Neural cell (in vitro differentiated cells): ENCODE measurements at regions not wholly inside any gene's neighbourhood (a gene's known extent, or its start where the extent isn't known, plus 50 kb on each side); places are given as distances from the start of the nearest gene placed in this dataset.

Experiments used
- H2AFZ ChIP-seq: fragments of 200-600, 300-800 bp; sonication (generic), shearing (Covaris generic); 2 replicates; pipeline ENCODE4 v1.6.0; 2014; ENCODE audit warnings: low read depth, mild to moderate bottlenecking, antibody characterized with exemption, low read length, moderate library complexity
- H3F3A ChIP-seq: fragments of 200-600 bp; shearing (Covaris generic); 2 replicates; pipeline ENCODE4 v1.6.1; 2016; ENCODE audit warnings: mild to moderate bottlenecking, moderate library complexity, mixed read lengths, antibody characterized with exemption, low read length; ENCODE audit not compliant: insufficient read depth, poor library complexity, severe bottlenecking
- H3K27ac ChIP-seq: fragments of 200-600, 300-800 bp; sonication (generic), shearing (Covaris generic); 2 replicates; pipeline ENCODE4 v1.5.1; 2014; ENCODE audit warnings: mild to moderate bottlenecking, low read length, moderate library complexity
- H3K27me3 ChIP-seq: fragments of 300-800, 200-600 bp; sonication (generic), shearing (Covaris generic); 2 replicates; pipeline ENCODE4 v1.6.0; 2014; ENCODE audit warnings: mild to moderate bottlenecking, low read depth, low read length, moderate library complexity; ENCODE audit not compliant: insufficient read depth
- H3K36me3 ChIP-seq: fragments of 300-800, 200-600 bp; sonication (generic), shearing (Covaris generic); 2 replicates; pipeline ENCODE4 v1.5.1; 2014; ENCODE audit warnings: mild to moderate bottlenecking, antibody characterized with exemption, low read length, moderate library complexity; ENCODE audit not compliant: insufficient read depth
- H3K4me2 ChIP-seq: fragments of 300-800, 200-600 bp; sonication (generic), shearing (Covaris generic); 2 replicates; pipeline ENCODE4 v1.6.0; 2014; ENCODE audit warnings: mild to moderate bottlenecking, low read length
- H3K4me3 ChIP-seq: fragments of 300-800, 200-600 bp; sonication (generic), shearing (Covaris generic); 2 replicates; pipeline ENCODE4 v1.5.1; 2014; ENCODE audit warnings: mild to moderate bottlenecking, low read length, moderate library complexity
- H3K79me2 ChIP-seq: fragments of 200-600 bp; shearing (Covaris generic); replicated peaks from 2 replicates; pipeline ENCODE4 v1.6.0; 2014; ENCODE audit warnings: mild to moderate bottlenecking, low read length, moderate library complexity; ENCODE audit not compliant: insufficient read depth
- H3K9ac ChIP-seq: fragments of 300-800, 200-600 bp; sonication (generic), shearing (Covaris generic); 2 replicates; pipeline ENCODE4 v1.6.1; 2016; ENCODE audit warnings: mild to moderate bottlenecking, low read length, mixed read lengths
- H3K9me2 ChIP-seq: fragments of 200-600 bp; shearing (Covaris generic); 2 replicates; pipeline ENCODE4 v1.6.1; 2016; ENCODE audit warnings: mild to moderate bottlenecking, low read length, mixed read lengths; ENCODE audit not compliant: insufficient read depth
- H3K9me3 ChIP-seq: fragments of 200-600, 300-800 bp; sonication (generic), shearing (Covaris generic); 2 replicates; pipeline ENCODE4 v1.6.1; 2016; ENCODE audit warnings: mild to moderate bottlenecking, mixed run types, low read length, moderate library complexity, mixed read lengths
- H4K20me1 ChIP-seq: fragments of 200-600 bp; shearing (Covaris generic); 2 replicates; pipeline ENCODE4 v1.6.1; 2016; ENCODE audit warnings: mild to moderate bottlenecking, mixed run types; ENCODE audit not compliant: insufficient read depth
- CTCF ChIP-seq: fragments of 450-650 bp; IDR thresholded peaks from 2 replicates; pipeline ENCODE4 v1.5.1; 2014; ENCODE audit warnings: antibody characterized with exemption, mild to moderate bottlenecking, moderate library complexity; ENCODE audit not compliant: poor library complexity, severe bottlenecking
- EP300 ChIP-seq: fragments of 450-650 bp; conservative IDR thresholded peaks from 2 replicates; pipeline ENCODE4 v1.6.1; 2014; ENCODE audit warnings: antibody characterized with exemption, mild to moderate bottlenecking, moderate library complexity; ENCODE audit not compliant: poor library complexity, severe bottlenecking
- EZH2 ChIP-seq: fragments of 200-600, 300-800 bp; shearing (Covaris generic), sonication (generic); IDR thresholded peaks from 2 replicates; pipeline ENCODE4 v1.6.1; 2014; ENCODE audit warnings: antibody characterized with exemption, low read length, borderline replicate concordance, mild to moderate bottlenecking; ENCODE audit not compliant: insufficient read depth, poor library complexity, severe bottlenecking
- MXI1 ChIP-seq: fragments of 450-650 bp; conservative IDR thresholded peaks from 2 replicates; pipeline ENCODE4 v1.6.1; 2014; ENCODE audit warnings: antibody characterized with exemption, mild to moderate bottlenecking; ENCODE audit not compliant: poor library complexity, severe bottlenecking
- POLR2AphosphoS5 ChIP-seq: IDR thresholded peaks from 2 replicates; pipeline ENCODE4 v1.6.1; 2012
- RAD21 ChIP-seq: fragments of 450-650 bp; conservative IDR thresholded peaks from 2 replicates; pipeline ENCODE4 v1.6.1; 2014; ENCODE audit warnings: antibody characterized with exemption, mild to moderate bottlenecking, moderate library complexity
- REST ChIP-seq: IDR thresholded peaks from 2 replicates; pipeline ENCODE4 v1.6.1; 2012; ENCODE audit warnings: borderline replicate concordance
- SMC3 ChIP-seq: fragments of 450-650 bp; conservative IDR thresholded peaks from 2 replicates; pipeline ENCODE4 v1.6.1; 2014; ENCODE audit warnings: antibody characterized with exemption, mild to moderate bottlenecking, moderate library complexity; ENCODE audit not compliant: poor library complexity
- TAF1 ChIP-seq: IDR thresholded peaks from 2 replicates; pipeline ENCODE4 v1.6.1; 2012; ENCODE audit warnings: low read depth

GRCh38 chr10:6739530-6740174 is 159.6 kb upstream of the PRKCQ start:
- no peak overlapping the region for H3K9ac ChIP-seq
- H3K27ac ChIP-seq: no peak overlapping the region
- TF ChIP-seq SMC3 (no peak), EZH2 (no peak), TAF1 (no peak), POLR2AphosphoS5 (no peak), MXI1 (no peak), REST (no peak), RAD21 (no peak), EP300 (no peak), CTCF (no peak)
- no peak overlapping the region for H3K4me3 ChIP-seq
- H3K36me3 ChIP-seq: no peaks in the 10 kb centered on the region
- H4K20me1 ChIP-seq: no peaks in the 10 kb centered on the region
- no peaks in the 10 kb centered on the region for H3F3A ChIP-seq
- H3K9me3 ChIP-seq: no peaks in the 10 kb centered on the region
- no peaks in the 10 kb centered on the region for H3K79me2 ChIP-seq
- no peak overlapping the region for H3K4me2 ChIP-seq
- H2AFZ ChIP-seq: no peak overlapping the region
- H3K27me3 ChIP-seq: no peaks in the 10 kb centered on the region
- no peaks in the 10 kb centered on the region for H3K9me2 ChIP-seq

GRCh38 chr10:6738112-6738768 is 158.2 kb upstream of the PRKCQ start:
- H3K79me2 ChIP-seq: no peaks in the 10 kb centered on the region
- no peak overlapping the region for H3K27ac ChIP-seq
- no peak overlapping the region for H2AFZ ChIP-seq
- H3K4me3 ChIP-seq: no peak overlapping the region
- H3F3A ChIP-seq: no peaks in the 10 kb centered on the region
- H4K20me1 ChIP-seq: no peaks in the 10 kb centered on the region
- no peak overlapping the region for H3K9ac ChIP-seq
- TF ChIP-seq CTCF (no peak), POLR2AphosphoS5 (no peak), REST (no peak), EZH2 (no peak), MXI1 (no peak), SMC3 (no peak), TAF1 (no peak), RAD21 (no peak), EP300 (no peak)
- H3K27me3 ChIP-seq: no peaks in the 10 kb centered on the region
- no peaks in the 10 kb centered on the region for H3K9me3 ChIP-seq
- no peaks in the 10 kb centered on the region for H3K36me3 ChIP-seq
- H3K9me2 ChIP-seq: no peaks in the 10 kb centered on the region
- no peak overlapping the region for H3K4me2 ChIP-seq
